ENCODE measurements at regions not wholly inside any gene's neighbourhood (a gene's known extent, or its start where the extent isn't known, plus 50 kb on each side); places are given as distances from the start of the nearest gene placed in this dataset.

DNA sequence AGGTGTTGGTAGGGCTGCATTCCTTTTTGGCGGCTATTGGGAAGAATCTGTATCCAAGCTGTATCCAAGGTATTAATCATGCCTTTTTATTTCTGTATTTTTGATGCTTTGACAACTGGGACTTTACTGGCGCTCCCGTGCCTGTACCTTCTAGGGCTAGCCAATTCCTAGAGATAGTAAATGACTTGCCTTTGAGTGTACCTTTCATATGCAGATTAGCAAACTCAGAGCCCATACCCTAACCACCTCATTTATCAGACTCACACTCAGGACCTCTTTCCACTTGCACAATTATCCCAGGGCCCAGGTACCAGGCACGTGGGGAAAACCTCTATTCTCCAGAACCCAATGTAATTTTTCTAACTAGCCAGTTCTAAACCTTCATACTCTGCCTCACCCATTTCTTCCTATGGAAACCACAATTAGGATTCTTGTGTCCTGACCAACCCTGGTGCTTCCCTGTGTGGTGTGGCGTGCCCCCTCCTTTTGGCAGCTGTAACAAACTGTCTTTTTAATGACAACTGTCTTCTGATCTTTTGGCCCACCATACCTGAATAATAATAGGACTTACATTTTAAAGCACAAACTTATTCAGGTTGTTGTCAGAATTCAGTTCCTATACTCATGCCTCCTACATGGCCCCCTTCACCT is 65.8 kb upstream of the PNPT1 start:
- intact Hi-C loops (cut with micrococcal nuclease): no loop called here
- ChIA-PET CTCF (interaction anchor here (1.0 to 1.1 kb wide), 2 partner anchors 12 to 26 kb away, joined by 3 to 8 read pairs; no protein-coding TSS in a partner anchor), POLR2A (no interaction called here)
- Histone ChIP-seq H3K4me1 (ENCODE audit: control insufficient read depth, extremely low read depth, insufficient read depth, low read length) (peaks cover 7% of the 10 kb centered on the region), H2AFZ (ENCODE audit: low read depth, low read length) (no peak overlapping the region), H3K9me3 (replicated peaks; ENCODE audit: control insufficient read depth, insufficient read depth, low read length) (no peaks in the 10 kb centered on the region), H3K27ac (ENCODE audit: insufficient read depth, low read depth, low read length) (no peak overlapping the region), H3K4me2 (ENCODE audit: insufficient read depth, low read length) (no peak overlapping the region), H3K27me3 (ENCODE audit: control insufficient read depth in 2 of 2, insufficient read depth in 2 of 2, low read length in 2 of 2) (no peaks in the 10 kb centered on the region), H3K9ac (replicated peaks; ENCODE audit: extremely low read depth, insufficient read depth, low read length) (no peak overlapping the region), H3K36me3 (ENCODE audit: control insufficient read depth in 2 of 2, extremely low read depth in 1 of 2, insufficient read depth in 2 of 2, low read length in 2 of 2) (no peaks in the 10 kb centered on the region), H4K20me1 (replicated peaks; ENCODE audit: control insufficient read depth, extremely low read depth, insufficient read depth, low read length) (no peaks in the 10 kb centered on the region), H3K4me3 (replicated peaks in 1 of 3; ENCODE audit: insufficient read depth in 1 of 3, low read depth in 1 of 3, low read length in 3 of 3) (no peak overlapping the region), H3K9me1 (replicated peaks; ENCODE audit: control insufficient read depth, extremely low read depth, insufficient read depth, low read length) (no peaks in the 10 kb centered on the region), H3K79me2 (ENCODE audit: control insufficient read depth, insufficient read depth, low read length) (no peaks in the 10 kb centered on the region)
- no peak for DNase-seq (ENCODE audit: low read depth, low spot score)
- TF ChIP-seq MYC (IDR thresholded peaks at IDR 0.05; ENCODE audit: low read depth, low read length): no peak
- TF ChIP-seq FOS (IDR thresholded peaks at IDR 0.05; ENCODE audit: borderline replicate concordance, insufficient read depth, low read length): no peak
- TF ChIP-seq JUN (IDR thresholded peaks at IDR 0.05; ENCODE audit: borderline replicate concordance, insufficient read depth, insufficient read length, low read depth): no peak
- no TSS peak for BruUV-seq (replicated peaks)
- FAIRE-seq: no peak
- dilution Hi-C loops (cut with MboI; ENCODE audit: extremely low pct_ligation_motif_present, low sequenced_read_pairs): no loop called here

DNA sequence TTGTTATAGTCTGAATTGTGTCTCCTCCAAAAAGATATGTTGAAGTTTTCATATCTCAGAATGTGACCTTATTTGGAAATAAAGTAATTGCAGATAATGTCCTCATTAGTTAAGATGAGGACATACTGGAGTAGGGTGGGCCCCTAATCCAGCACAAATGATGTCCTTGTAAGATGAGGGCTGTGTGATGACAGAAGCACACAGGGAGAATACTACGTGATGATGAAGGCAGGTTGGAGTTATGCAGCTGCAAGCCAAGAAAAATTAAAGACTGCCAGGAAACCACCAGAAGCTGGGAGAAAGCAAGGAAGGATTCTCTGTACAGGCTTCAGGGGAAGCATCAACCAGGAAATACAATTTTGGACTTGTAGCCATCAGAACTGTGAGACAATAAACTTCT is 58.3 kb upstream of the PNPT1 start:
- H4K20me1 ChIP-seq (replicated peaks; ENCODE audit: control insufficient read depth, extremely low read depth, insufficient read depth, low read length): no peaks in the 10 kb centered on the region
- no peak overlapping the region for H3K27ac ChIP-seq (ENCODE audit: insufficient read depth, low read depth, low read length)
- DNase-seq (ENCODE audit: low read depth, low spot score): no peak
- ChIA-PET POLR2A (no interaction called here), CTCF (no interaction called here)
- FAIRE-seq: no peak
- TF ChIP-seq FOS (IDR thresholded peaks at IDR 0.05; ENCODE audit: borderline replicate concordance, insufficient read depth, low read length) (no peak), EZH2 (IDR thresholded peaks at IDR 0.05; ENCODE audit: borderline replicate concordance, low read depth, low read length, severe bottlenecking) (no peak), MAX (IDR thresholded peaks at IDR 0.05; ENCODE audit: insufficient read depth, insufficient read length) (no peak), GATA2 (IDR thresholded peaks at IDR 0.05; ENCODE audit: insufficient read depth, insufficient read length, low read depth, low read length) (no peak), JUN (IDR thresholded peaks at IDR 0.05; ENCODE audit: borderline replicate concordance, insufficient read depth, insufficient read length, low read depth) (no peak), MYC (IDR thresholded peaks at IDR 0.05; ENCODE audit: low read depth, low read length) (no peak), POLR2AphosphoS5 (IDR thresholded peaks at IDR 0.05; ENCODE audit: insufficient read depth, low read depth, low read length) (no peak), POLR2A (IDR thresholded peaks at IDR 0.05; ENCODE audit: low read depth, low read length) (no peak)
- TF ChIP-seq, protein P1, sequence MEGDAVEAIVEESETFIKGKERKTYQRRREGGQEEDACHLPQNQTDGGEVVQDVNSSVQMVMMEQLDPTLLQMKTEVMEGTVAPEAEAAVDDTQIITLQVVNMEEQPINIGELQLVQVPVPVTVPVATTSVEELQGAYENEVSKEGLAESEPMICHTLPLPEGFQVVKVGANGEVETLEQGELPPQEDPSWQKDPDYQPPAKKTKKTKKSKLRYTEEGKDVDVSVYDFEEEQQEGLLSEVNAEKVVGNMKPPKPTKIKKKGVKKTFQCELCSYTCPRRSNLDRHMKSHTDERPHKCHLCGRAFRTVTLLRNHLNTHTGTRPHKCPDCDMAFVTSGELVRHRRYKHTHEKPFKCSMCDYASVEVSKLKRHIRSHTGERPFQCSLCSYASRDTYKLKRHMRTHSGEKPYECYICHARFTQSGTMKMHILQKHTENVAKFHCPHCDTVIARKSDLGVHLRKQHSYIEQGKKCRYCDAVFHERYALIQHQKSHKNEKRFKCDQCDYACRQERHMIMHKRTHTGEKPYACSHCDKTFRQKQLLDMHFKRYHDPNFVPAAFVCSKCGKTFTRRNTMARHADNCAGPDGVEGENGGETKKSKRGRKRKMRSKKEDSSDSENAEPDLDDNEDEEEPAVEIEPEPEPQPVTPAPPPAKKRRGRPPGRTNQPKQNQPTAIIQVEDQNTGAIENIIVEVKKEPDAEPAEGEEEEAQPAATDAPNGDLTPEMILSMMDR (IDR thresholded peaks at IDR 0.05; ENCODE audit: extremely low read depth in 1 of 2, insufficient read depth in 1 of 2, low read depth in 1 of 2, low read length in 2 of 2): no peak
- no peaks in the 10 kb centered on the region for H3K4me1 ChIP-seq (ENCODE audit: control insufficient read depth, extremely low read depth, insufficient read depth, low read length)
- H3K9me3 ChIP-seq (replicated peaks; ENCODE audit: control insufficient read depth, insufficient read depth, low read length): no peaks in the 10 kb centered on the region
- no peak overlapping the region for H3K4me2 ChIP-seq (ENCODE audit: insufficient read depth, low read length)
- H2AFZ ChIP-seq (ENCODE audit: low read depth, low read length): no peak overlapping the region
- H3K79me2 ChIP-seq (ENCODE audit: control insufficient read depth, insufficient read depth, low read length): no peaks in the 10 kb centered on the region
- dilution Hi-C loops (cut with MboI; ENCODE audit: extremely low pct_ligation_motif_present, low sequenced_read_pairs) (no loop called here), intact Hi-C loops (cut with micrococcal nuclease) (no loop called here)
- no TSS peak for BruUV-seq (replicated peaks)
- no peaks in the 10 kb centered on the region for H3K36me3 ChIP-seq (ENCODE audit: control insufficient read depth in 2 of 2, extremely low read depth in 1 of 2, insufficient read depth in 2 of 2, low read length in 2 of 2)
- H3K27me3 ChIP-seq (ENCODE audit: control insufficient read depth in 2 of 2, insufficient read depth in 2 of 2, low read length in 2 of 2): no peaks in the 10 kb centered on the region
- H3K4me3 ChIP-seq (replicated peaks in 1 of 3; ENCODE audit: insufficient read depth in 1 of 3, low read depth in 1 of 3, low read length in 3 of 3): no peak overlapping the region
- no peak overlapping the region for H3K9ac ChIP-seq (replicated peaks; ENCODE audit: extremely low read depth, insufficient read depth, low read length)
- H3K9me1 ChIP-seq (replicated peaks; ENCODE audit: control insufficient read depth, extremely low read depth, insufficient read depth, low read length): no peaks in the 10 kb centered on the region
